ENCODE measurements at regions not wholly inside any gene's neighbourhood (a gene's known extent, or its start where the extent isn't known, plus 50 kb on each side); places are given as distances from the start of the nearest gene placed in this dataset.

GRCh38 chr22:48444320-48445112 is 1383.2 kb downstream of the BRD1 start:
- H3K4me3 Mint-ChIP-seq: no peak overlapping the region
- WGBS (ENCODE audit: insufficient coverage): 48% methylated on average over 18 of the region's 19 CpGs
- DNase-seq (no peak), ATAC-seq (no peak)
- H3K9me3 ChIP-seq (ENCODE audit: control insufficient read depth, insufficient read depth, low read length): no peaks in the 10 kb centered on the region
- no peaks in the 10 kb centered on the region for H3K4me1 Mint-ChIP-seq
- intact Hi-C loops (cut with micrococcal nuclease): no loop called here
- no peaks in the 10 kb centered on the region for H3K4me1 ChIP-seq (ENCODE audit: control insufficient read depth, insufficient read depth, low read length)
- H3K36me3 ChIP-seq (ENCODE audit: control insufficient read depth, insufficient read depth, low read length): no peaks in the 10 kb centered on the region
- no peaks in the 10 kb centered on the region for H3K9me3 Mint-ChIP-seq
- no peak for TF ChIP-seq CTCF (IDR thresholded peaks at IDR 0.05)
- no peak overlapping the region for H3K27ac ChIP-seq (ENCODE audit: low read length)
- no peaks in the 10 kb centered on the region for H3K36me3 Mint-ChIP-seq
- no peak overlapping the region for H3K4me3 ChIP-seq (ENCODE audit: low read length)
- H3K27me3 ChIP-seq (ENCODE audit: control insufficient read depth, insufficient read depth, low read length): no peaks in the 10 kb centered on the region
- no peaks in the 10 kb centered on the region for H3K27me3 Mint-ChIP-seq (ENCODE audit: low read depth in 2 of 2)
- H3K27ac Mint-ChIP-seq: no peak overlapping the region

DNA sequence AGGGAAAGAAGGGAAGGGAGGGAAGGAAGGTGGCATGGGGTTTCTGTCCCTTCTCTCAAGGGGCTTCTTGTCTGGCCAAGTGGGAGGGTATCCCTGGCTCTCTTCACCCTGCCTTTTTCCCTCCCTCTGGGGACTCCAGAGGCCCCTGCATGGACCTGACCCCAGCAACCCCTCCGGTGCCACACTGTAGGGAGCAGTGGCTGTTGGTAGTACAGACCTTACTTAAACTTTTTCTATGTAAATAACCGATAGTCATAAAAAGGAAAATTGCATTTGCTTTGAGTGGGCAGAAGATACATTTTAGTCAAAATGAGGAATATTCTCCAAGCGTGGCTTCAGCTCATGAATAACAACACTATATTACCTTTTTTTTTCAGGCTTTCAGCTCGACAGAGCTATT is 1384.0 kb downstream of the BRD1 start:
- H3K27me3 ChIP-seq (ENCODE audit: control insufficient read depth, insufficient read depth, low read length): no peaks in the 10 kb centered on the region
- no peaks in the 10 kb centered on the region for H3K9me3 ChIP-seq (ENCODE audit: control insufficient read depth, insufficient read depth, low read length)
- 80% methylated on average over 3 of the region's 4 CpGs for WGBS (ENCODE audit: insufficient coverage)
- H3K4me1 Mint-ChIP-seq: no peaks in the 10 kb centered on the region
- H3K9me3 Mint-ChIP-seq: no peaks in the 10 kb centered on the region
- no peaks in the 10 kb centered on the region for H3K36me3 Mint-ChIP-seq
- H3K27ac Mint-ChIP-seq: no peak overlapping the region
- no peak overlapping the region for H3K4me3 ChIP-seq (ENCODE audit: low read length)
- intact Hi-C loops (cut with micrococcal nuclease): no loop called here
- ATAC-seq (no peak), DNase-seq (no peak)
- H3K36me3 ChIP-seq (ENCODE audit: control insufficient read depth, insufficient read depth, low read length): no peaks in the 10 kb centered on the region
- H3K4me3 Mint-ChIP-seq: no peak overlapping the region
- no peak overlapping the region for H3K27ac ChIP-seq (ENCODE audit: low read length)
- no peak for TF ChIP-seq CTCF (IDR thresholded peaks at IDR 0.05)
- no peaks in the 10 kb centered on the region for H3K27me3 Mint-ChIP-seq (ENCODE audit: low read depth in 2 of 2)
- no peaks in the 10 kb centered on the region for H3K4me1 ChIP-seq (ENCODE audit: control insufficient read depth, insufficient read depth, low read length)

DNA sequence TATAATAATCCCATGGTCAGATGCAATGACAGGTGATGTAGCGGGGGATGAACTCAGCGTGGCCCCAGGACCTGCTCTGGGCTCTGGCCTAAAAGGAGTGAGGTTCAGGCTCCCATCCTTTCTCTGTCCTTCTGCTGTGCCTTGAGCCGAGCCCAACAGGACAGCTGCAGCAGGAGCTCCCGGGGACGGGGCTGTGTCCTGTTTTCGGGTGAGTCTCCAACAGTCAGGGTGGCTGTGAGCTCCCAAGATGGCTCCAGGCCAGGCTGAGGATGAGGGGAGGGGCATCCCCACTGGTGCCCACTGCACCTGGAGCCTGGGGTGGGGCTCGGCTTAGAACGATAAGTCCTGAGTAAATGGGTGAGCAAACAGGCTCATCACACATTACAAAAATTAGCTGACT is 1385.0 kb downstream of the BRD1 start:
- Mint-ChIP-seq H3K27ac (no peak overlapping the region), H3K4me3 (no peak overlapping the region), H3K9me3 (no peaks in the 10 kb centered on the region), H3K4me1 (no peaks in the 10 kb centered on the region), H3K27me3 (ENCODE audit: low read depth in 2 of 2) (peaks cover 0 to 7% of the 10 kb centered on the region in 2 donors), H3K36me3 (no peaks in the 10 kb centered on the region)
- ATAC-seq: no peak
- Histone ChIP-seq H3K9me3 (ENCODE audit: control insufficient read depth, insufficient read depth, low read length) (no peaks in the 10 kb centered on the region), H3K27ac (ENCODE audit: low read length) (no peak overlapping the region), H3K4me1 (ENCODE audit: control insufficient read depth, insufficient read depth, low read length) (no peaks in the 10 kb centered on the region), H3K27me3 (ENCODE audit: control insufficient read depth, insufficient read depth, low read length) (no peaks in the 10 kb centered on the region), H3K36me3 (ENCODE audit: control insufficient read depth, insufficient read depth, low read length) (no peaks in the 10 kb centered on the region), H3K4me3 (ENCODE audit: low read length) (no peak overlapping the region)
- 68% methylated on average over 8 of the region's 8 CpGs for WGBS (ENCODE audit: insufficient coverage)
- intact Hi-C loops (cut with micrococcal nuclease): no loop called here
- TF ChIP-seq CTCF (IDR thresholded peaks at IDR 0.05): no peak
- DNase-seq: no peak

GRCh38 chr22:48441553-48441850 is 1386.2 kb downstream of the BRD1 start:
- H3K9me3 Mint-ChIP-seq: no peaks in the 10 kb centered on the region
- no peak overlapping the region for H3K27ac Mint-ChIP-seq
- Histone ChIP-seq H3K27me3 (ENCODE audit: control insufficient read depth, insufficient read depth, low read length) (no peaks in the 10 kb centered on the region), H3K36me3 (ENCODE audit: control insufficient read depth, insufficient read depth, low read length) (no peaks in the 10 kb centered on the region), H3K9me3 (ENCODE audit: control insufficient read depth, insufficient read depth, low read length) (no peaks in the 10 kb centered on the region), H3K4me3 (ENCODE audit: low read length) (no peak overlapping the region), H3K4me1 (ENCODE audit: control insufficient read depth, insufficient read depth, low read length) (no peaks in the 10 kb centered on the region), H3K27ac (ENCODE audit: low read length) (no peak overlapping the region)
- ATAC-seq (no peak), DNase-seq (no peak)
- H3K4me1 Mint-ChIP-seq: no peaks in the 10 kb centered on the region
- H3K27me3 Mint-ChIP-seq (ENCODE audit: low read depth in 2 of 2): peaks cover 0 to 8% of the 10 kb centered on the region in 2 donors
- H3K36me3 Mint-ChIP-seq: no peaks in the 10 kb centered on the region
- H3K4me3 Mint-ChIP-seq: no peak overlapping the region
- no peak for TF ChIP-seq CTCF (IDR thresholded peaks at IDR 0.05)
- intact Hi-C loops (cut with micrococcal nuclease): no loop called here
- 71% methylated on average over 6 of the region's 6 CpGs for WGBS (ENCODE audit: insufficient coverage)
